ENCODE measurements at regions not wholly inside any gene's neighbourhood (a gene's known extent, or its start where the extent isn't known, plus 50 kb on each side); places are given as distances from the start of the nearest gene placed in this dataset.

DNA sequence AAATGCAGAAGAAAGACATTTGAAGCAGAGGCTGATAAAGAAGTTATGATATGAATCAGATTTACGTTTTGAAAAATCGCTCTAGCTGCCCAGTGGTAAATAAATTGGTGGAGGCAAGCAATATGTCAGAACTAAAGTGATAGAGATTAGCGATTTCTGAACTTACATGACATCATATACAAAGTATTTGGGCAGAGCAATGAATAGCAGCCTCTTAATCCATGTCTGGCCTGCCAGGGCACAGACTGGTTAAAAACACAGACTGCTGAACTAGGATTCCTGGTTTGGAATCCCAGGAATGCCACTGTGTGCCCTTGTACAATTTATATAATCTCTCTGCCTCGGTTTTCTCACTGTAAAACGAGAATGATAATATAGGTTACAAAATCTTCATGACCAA lies 243.1 kb upstream of the SETMAR start:
- ChIA-PET POLR2A (no interaction called here), CTCF (no interaction called here)
- Histone ChIP-seq H3K9me2 (no peaks in the 10 kb centered on the region), H3K9me3 (no peaks in the 10 kb centered on the region), H4K20me1 (ENCODE audit: insufficient read depth) (no peaks in the 10 kb centered on the region), H3K4me2 (no peak overlapping the region), H3K9ac (no peak overlapping the region), H3K4me1 (ENCODE audit: control insufficient read depth in 1 of 2, insufficient read depth in 2 of 2, low read depth in 1 of 2, low read length in 1 of 2) (no peaks in the 10 kb centered on the region), H3K4me3 (ENCODE audit: low read depth in 2 of 2, low read length in 1 of 2) (no peak overlapping the region), H3K27me3 (ENCODE audit: insufficient read depth) (no peaks in the 10 kb centered on the region), H2AFZ (ENCODE audit: low read depth) (no peak overlapping the region), H3K27ac (ENCODE audit: low read depth in 2 of 2, low read length in 1 of 2) (no peak overlapping the region), H3K36me3 (replicated peaks in 1 of 2; ENCODE audit: control insufficient read depth in 1 of 2, insufficient read depth in 2 of 2, low read length in 1 of 2) (no peaks in the 10 kb centered on the region), H3F3A (replicated peaks; ENCODE audit: insufficient read depth) (no peaks in the 10 kb centered on the region), H3K79me2 (ENCODE audit: insufficient read depth) (no peaks in the 10 kb centered on the region)
- no peak for DNase-seq
- 1% methylated on average over 5 of the region's 5 CpGs for WGBS (ENCODE audit: low lambda C conversion rate)
- TF ChIP-seq USF1 (IDR thresholded peaks at IDR 0.05; ENCODE audit: borderline replicate concordance, low read depth) = no peak
- no peak for TF ChIP-seq ZBTB33 (IDR thresholded peaks at IDR 0.05; ENCODE audit: borderline replicate concordance, low read depth)

- H3K9me2 ChIP-seq = no peaks in the 10 kb centered on the region
- H3K4me2 ChIP-seq = no peak overlapping the region
- no peaks in the 10 kb centered on the region for H3K79me2 ChIP-seq (ENCODE audit: insufficient read depth)
- no peak overlapping the region for H3K9ac ChIP-seq
- TF ChIP-seq TEAD4 (IDR thresholded peaks at IDR 0.05; ENCODE audit: borderline replicate concordance, insufficient read depth) (no peak), RXRA (IDR thresholded peaks at IDR 0.05; ENCODE audit: borderline replicate concordance, low read depth) (no peak), NRF1 (IDR thresholded peaks at IDR 0.05; ENCODE audit: low read depth, low read length) (no peak), EP300 (IDR thresholded peaks at IDR 0.05; ENCODE audit: borderline replicate concordance in 1 of 2, low read depth in 1 of 2, low read length in 1 of 2) (no peak), TCF12 (IDR thresholded peaks at IDR 0.05) (no peak), EZH2phosphoT487 (IDR thresholded peaks at IDR 0.05; ENCODE audit: borderline replicate concordance, low read depth) (no peak), USF1 (IDR thresholded peaks at IDR 0.05; ENCODE audit: borderline replicate concordance, low read depth) (no peak), NFIC (IDR thresholded peaks at IDR 0.05; ENCODE audit: borderline replicate concordance) (no peak), POLR2AphosphoS5 (IDR thresholded peaks at IDR 0.05; ENCODE audit: low read depth, low read length) (no peak), SMC3 (IDR thresholded peaks at IDR 0.05; ENCODE audit: low read depth, low read length) (no peak)
- DNase-seq = no peak
- no peaks in the 10 kb centered on the region for H3K9me3 ChIP-seq
- 29% methylated on average over 1 of the region's 1 CpG for WGBS (ENCODE audit: low lambda C conversion rate)
- H3K4me3 ChIP-seq (ENCODE audit: low read depth in 2 of 2, low read length in 1 of 2) = no peak overlapping the region
- ChIA-PET POLR2A (no interaction called here), CTCF (no interaction called here)
- no peak overlapping the region for H2AFZ ChIP-seq (ENCODE audit: low read depth)
- no peaks in the 10 kb centered on the region for H3K36me3 ChIP-seq (replicated peaks in 1 of 2; ENCODE audit: control insufficient read depth in 1 of 2, insufficient read depth in 2 of 2, low read length in 1 of 2)
- no peaks in the 10 kb centered on the region for H4K20me1 ChIP-seq (ENCODE audit: insufficient read depth)
- no peaks in the 10 kb centered on the region for H3F3A ChIP-seq (replicated peaks; ENCODE audit: insufficient read depth)
- no peak overlapping the region for H3K27ac ChIP-seq (ENCODE audit: low read depth in 2 of 2, low read length in 1 of 2)
- no peaks in the 10 kb centered on the region for H3K27me3 ChIP-seq (ENCODE audit: insufficient read depth)
- H3K4me1 ChIP-seq (ENCODE audit: control insufficient read depth in 1 of 2, insufficient read depth in 2 of 2, low read depth in 1 of 2, low read length in 1 of 2) = no peaks in the 10 kb centered on the region
Measured at GRCh38 chr3:4060603-4061002, 242.6 kb upstream of the SETMAR start.
